ENCODE measurements at regions not wholly inside any gene's neighbourhood (a gene's known extent, or its start where the extent isn't known, plus 50 kb on each side); places are given as distances from the start of the nearest gene placed in this dataset.

GRCh38 chr15:39291690-39292089 lies 289.2 kb upstream of the THBS1 start:
- DNase-seq, result no peak

- no peak for DNase-seq
Measured at GRCh38 chr15:39296955-39297354, 283.9 kb upstream of the THBS1 start.

- no peak for DNase-seq
Measured at GRCh38 chr15:39298271-39298962, 282.5 kb upstream of the THBS1 start.

DNA sequence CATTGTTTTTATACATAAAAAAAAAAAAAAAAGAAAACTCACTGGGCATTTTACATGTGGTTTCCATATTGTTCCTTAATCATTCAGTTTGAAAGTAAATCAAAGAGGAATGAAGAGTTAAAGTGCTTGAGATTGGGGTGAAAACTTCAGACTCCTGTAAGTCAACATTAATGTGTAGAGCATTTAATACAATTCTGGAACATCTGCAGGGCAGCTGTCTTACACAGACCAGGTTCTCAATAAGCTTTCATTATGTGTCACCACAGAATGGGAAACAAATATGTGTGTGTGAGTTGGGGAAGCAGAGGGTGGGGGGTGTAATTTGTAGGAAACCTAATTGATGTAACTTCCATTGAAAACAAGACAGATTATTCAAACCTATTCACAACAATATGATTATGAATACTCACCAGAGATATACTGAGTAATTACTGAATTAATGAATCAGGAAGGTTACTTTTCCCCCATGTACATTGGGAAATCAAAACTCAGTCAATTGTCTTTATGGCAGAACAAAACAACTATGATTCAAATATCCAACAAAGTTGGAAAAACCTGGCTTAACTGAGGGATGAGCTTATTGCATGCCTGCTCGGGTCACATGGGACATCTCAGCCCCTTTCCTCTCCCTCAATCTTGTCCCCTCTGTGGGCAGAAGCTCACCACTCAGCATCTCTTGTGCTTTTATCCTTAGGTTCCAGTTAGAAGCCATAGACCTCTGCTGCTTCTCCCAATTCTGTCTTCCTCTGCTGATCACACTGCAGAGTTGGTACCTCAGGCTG lies 281.2 kb upstream of the THBS1 start:
- no peak for DNase-seq

GRCh38 chr15:39300451-39301153 lies 280.3 kb upstream of the THBS1 start:
- no peak for DNase-seq

- DNase-seq, result peak; percentile 36
Measured at GRCh38 chr15:39301589-39301999, 279.3 kb upstream of the THBS1 start.

- no peak for DNase-seq
Measured at GRCh38 chr15:39302936-39303335, 277.9 kb upstream of the THBS1 start.

GRCh38 chr15:39304201-39304841 lies 276.6 kb upstream of the THBS1 start:
- no peak for DNase-seq

- DNase-seq, result no peak
Measured at GRCh38 chr15:39304931-39305728, 275.7 kb upstream of the THBS1 start.

DNA sequence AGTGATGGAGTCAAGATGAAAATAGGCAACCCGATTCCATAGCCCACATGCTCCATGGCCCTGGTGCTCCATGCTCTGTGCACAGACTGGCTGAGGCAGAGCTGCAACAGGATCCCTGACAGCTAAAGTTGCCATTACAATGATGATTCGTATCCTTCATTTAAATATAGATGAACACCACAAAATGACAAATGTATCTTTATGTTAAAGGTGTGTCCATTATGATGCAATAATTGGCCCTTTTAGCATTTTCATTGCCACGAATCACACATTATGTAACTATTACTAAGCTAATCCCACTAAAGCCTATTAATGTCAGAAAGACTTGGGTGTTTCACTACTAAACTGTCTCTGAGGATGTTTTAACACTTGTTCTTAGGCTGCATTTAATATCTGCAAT lies 270.2 kb upstream of the THBS1 start:
- DNase-seq, result no peak

DNA sequence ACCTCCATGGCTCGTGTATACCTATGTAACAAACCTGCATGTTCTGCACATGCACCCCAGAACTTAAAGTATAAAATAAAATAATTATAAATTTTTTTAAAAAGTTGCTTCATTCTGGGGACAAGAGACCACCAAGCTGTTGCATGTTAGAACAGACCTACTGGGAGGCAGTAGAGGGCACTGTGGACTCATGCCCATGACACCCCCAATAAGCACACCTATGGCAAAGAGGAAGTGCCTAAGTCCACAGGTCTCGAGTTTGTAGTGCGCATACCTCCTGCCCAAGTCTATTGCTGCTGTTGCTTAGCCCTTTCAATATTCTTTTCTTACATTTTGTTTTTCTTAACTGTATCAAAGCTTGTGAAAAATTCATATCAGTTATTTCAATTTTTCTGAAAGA lies 267.9 kb upstream of the THBS1 start:
- DNase-seq, result no peak

- no peak for DNase-seq
Measured at GRCh38 chr15:39313467-39313866, 267.4 kb upstream of the THBS1 start.

DNA sequence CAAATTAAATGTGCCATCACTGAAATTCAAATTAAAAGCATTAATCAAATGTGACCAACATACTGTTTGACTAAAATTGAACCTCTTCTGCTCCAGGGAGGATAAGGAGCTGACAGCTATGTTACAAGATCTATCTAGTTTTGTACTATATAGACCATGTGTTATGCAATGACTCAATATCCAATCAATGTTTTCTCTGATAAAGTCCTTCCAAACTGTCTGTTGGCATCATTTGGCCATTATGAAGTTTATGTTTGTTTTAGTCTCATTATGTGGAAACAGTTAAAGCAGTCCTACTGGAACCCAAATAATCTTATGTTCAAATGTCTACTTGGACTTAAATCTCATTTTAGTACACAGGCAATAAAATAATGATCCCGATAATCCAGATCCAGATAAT lies 267.0 kb upstream of the THBS1 start:
- no peak for DNase-seq

DNA sequence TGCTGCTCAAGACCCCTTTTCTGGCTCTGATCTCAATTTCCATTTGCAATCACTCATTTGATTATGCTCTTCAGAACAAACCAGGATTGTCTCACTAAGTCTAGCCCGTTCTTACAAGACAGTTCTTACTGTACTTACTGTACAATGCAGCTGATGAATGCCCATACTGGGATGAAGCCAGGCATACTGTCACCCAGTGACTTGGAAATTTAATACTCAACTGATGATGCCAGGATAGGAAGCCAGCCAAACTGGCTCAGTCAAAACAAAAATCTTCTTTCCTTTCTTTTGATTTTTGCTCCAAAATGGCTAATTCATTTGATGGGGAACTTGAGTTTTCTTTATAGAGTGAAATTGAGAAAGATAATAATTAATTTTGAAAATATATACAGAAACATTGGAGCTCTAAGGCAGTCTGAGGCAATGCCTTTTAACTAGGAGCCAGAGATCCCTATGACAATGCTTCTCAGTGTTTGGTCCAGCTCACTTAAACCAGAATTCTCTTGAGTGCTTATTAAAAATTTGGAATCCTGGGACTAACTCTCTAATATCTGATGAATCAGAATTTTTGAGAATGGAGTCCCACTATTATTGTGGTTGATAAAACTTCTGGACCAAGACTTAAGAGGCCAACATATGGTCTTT lies 265.6 kb upstream of the THBS1 start:
- no peak for DNase-seq

GRCh38 chr15:39317225-39317624 lies 263.7 kb upstream of the THBS1 start:
- no peak for DNase-seq

DNA sequence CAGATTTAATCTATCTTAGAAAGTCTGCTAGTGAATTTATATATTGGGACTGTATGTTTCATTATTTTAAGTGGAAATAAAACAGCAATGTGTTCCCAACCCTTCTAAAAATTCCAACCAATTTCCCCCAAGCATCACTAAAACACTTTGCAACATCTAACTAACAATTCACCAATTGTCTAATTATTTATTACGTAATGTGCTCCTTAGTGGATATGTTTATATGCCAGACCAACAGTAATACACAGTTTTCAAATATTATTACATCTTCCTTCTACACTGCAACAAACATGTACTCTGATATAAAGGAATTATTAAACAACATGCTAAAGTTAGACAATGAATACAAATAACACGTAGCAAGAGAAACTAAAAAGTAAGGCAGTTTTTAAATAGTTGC lies 262.6 kb upstream of the THBS1 start:
- DNase-seq, result no peak

DNA sequence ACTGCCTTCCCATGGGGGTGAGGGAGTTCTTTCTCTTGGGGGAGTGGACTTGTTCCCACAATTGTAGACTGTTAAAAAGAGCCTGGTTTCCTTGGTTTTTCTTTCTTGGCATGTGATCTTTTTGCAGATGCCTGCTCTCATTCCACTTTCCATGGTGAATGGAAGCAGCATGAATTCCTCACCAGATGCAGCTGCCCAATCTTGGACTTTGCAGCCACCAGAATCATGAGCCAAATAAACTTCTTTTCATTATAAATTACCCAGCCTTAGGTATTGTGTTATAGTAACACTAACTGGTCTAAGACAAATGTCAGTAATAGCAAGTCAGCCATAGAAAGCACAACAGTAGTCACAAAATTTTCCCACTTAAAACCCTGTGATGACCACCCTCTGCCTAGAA lies 260.5 kb upstream of the THBS1 start:
- DNase-seq, result no peak

- no peak for DNase-seq
Measured at GRCh38 chr15:39320886-39321285, 260.0 kb upstream of the THBS1 start.

DNA sequence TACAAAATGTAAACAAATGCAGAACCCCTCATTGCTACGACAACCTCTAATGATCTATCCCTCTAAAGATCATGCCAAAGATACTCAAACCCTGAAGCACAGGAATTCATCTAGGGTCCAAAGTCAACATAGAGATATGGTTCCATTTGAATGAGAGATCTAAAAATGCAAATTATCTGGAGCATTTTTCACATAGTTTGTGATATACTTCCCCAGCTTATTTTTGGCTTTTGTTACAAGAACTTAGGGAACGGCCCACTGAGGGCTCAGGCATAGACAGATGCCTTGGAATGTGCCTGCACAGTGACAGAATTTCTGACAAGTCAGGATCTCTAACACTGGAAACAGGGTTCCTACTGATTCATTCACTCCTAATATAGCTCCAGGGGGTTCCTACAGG lies 258.9 kb upstream of the THBS1 start:
- DNase-seq, result no peak

DNA sequence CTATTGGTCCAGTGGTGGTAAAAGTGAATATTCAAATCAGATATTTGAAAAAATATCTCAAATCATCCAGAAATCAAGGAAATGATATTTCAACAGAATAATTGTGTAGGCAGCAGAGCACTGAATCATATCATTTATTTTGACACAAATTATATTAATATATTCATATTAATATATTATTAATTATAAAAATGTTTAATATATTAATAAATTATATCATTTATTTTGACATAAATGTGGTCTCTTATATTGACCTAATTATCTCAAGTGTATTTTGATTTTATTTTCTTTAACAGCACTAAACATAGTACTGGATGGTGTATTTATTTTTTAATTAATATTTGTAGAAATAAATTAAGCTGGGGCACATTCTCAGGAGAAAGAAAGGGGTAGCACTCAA lies 257.7 kb upstream of the THBS1 start:
- no peak for DNase-seq

GRCh38 chr15:39323706-39324105 lies 257.2 kb upstream of the THBS1 start:
- no peak for DNase-seq
